AG04449 (cell line): ENCODE measurements at regions not wholly inside any gene's neighbourhood (a gene's known extent, or its start where the extent isn't known, plus 50 kb on each side); places are given as distances from the start of the nearest gene placed in this dataset.

Experiments
- CTCF ChIA-PET: fragments of 350-600 bp; formaldehyde crosslinking; extraction: SDS; loops from one replicate; lab custom pipeline; 2021; ENCODE audit warnings: antibody characterized with exemption; lab: Yijun Ruan, JAX
- POLR2A ChIA-PET: fragments of 400-600, 350-600 bp; formaldehyde crosslinking; extraction: SDS; loops from one replicate; lab custom pipeline; 2020; ENCODE audit warnings: antibody characterized with exemption, inconsistent platforms; lab: Yijun Ruan, JAX
- DNase-seq: peaks from one replicate; pipeline ENCODE4 v3.0.0-alpha.2; 2010; ENCODE audit warnings: low read depth, low spot score
- H3K4me3 ChIP-seq: 2 replicates; pipeline ENCODE4 v1.5.1; 2011; ENCODE audit warnings: low read depth, mild to moderate bottlenecking, control low read depth, low read length
- TF ChIP-seq, protein P1 (sequence below): IDR thresholded peaks from one replicate; pipeline ENCODE4 v1.5.1; 2011; ENCODE audit warnings: mild to moderate bottlenecking, moderate library complexity, low read length, control low read depth, inconsistent platforms; ENCODE audit not compliant: insufficient read depth; ENCODE audit errors: missing control alignments

DNA sequence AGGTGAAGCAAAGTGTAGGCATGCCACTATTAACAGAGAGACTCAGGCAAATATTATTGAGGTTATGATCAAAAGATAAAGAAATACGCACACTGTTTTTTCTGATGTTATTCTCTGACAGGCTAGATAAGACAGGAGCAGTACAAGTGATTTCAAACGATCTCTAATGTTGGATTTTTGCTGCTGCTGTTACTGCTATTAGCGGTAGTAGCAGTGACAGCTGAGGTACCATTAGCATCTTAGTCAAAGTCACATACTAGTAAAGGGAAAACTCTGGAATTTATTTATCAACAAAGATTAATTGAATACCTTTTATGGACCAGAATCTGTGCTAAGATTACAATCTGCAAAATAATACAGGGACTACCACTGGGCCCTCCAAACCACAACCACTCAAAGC is 362.4 kb upstream of the CDH6 start:
- POLR2A ChIA-PET = no interaction called here
- TF ChIP-seq, protein P1, sequence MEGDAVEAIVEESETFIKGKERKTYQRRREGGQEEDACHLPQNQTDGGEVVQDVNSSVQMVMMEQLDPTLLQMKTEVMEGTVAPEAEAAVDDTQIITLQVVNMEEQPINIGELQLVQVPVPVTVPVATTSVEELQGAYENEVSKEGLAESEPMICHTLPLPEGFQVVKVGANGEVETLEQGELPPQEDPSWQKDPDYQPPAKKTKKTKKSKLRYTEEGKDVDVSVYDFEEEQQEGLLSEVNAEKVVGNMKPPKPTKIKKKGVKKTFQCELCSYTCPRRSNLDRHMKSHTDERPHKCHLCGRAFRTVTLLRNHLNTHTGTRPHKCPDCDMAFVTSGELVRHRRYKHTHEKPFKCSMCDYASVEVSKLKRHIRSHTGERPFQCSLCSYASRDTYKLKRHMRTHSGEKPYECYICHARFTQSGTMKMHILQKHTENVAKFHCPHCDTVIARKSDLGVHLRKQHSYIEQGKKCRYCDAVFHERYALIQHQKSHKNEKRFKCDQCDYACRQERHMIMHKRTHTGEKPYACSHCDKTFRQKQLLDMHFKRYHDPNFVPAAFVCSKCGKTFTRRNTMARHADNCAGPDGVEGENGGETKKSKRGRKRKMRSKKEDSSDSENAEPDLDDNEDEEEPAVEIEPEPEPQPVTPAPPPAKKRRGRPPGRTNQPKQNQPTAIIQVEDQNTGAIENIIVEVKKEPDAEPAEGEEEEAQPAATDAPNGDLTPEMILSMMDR = no peak
- CTCF ChIA-PET = no interaction called here
- no peak for DNase-seq
- H3K4me3 ChIP-seq = no peak overlapping the region

DNA sequence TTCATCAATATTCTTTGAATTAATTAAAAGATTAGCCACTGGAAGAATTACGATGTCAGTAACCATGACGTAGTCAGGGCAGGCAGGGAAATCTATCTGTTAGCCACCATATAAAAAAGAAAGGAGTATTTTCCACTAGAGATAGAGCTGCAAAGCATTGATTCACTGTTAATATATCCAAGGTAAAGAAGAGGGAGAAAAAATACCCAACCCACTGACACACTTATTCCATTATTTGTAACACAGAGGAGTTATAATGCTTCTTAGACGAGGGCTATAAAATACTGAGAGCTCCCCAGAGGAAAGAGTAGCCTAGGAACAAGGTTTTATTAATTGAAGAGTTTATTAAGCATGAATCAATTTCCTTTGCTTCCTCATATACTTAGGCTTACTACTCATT is 382.2 kb upstream of the CDH6 start:
- no peak for DNase-seq
- POLR2A ChIA-PET = no interaction called here
- TF ChIP-seq, protein P1 = no peak
- CTCF ChIA-PET = no interaction called here
- no peak overlapping the region for H3K4me3 ChIP-seq

DNA sequence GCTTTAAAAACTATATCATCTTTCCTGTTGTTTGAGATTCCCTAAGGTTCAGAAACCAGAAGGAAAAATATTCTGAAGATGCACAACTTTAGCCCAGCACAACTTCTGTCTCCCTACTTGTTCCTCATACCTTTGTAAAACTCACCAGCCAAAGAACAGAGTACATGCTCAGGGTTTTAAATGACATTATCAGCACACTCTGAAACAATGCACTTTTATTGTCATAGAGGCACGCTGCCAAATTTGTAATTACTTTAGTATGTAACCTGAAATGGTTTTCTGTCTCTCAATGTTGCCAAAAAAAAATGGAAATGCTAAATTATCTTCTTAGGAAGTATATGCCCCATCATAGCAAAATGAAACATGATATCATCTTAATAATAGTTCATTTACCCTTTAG is 383.6 kb upstream of the CDH6 start:
- CTCF ChIA-PET = no interaction called here
- DNase-seq = no peak
- POLR2A ChIA-PET = no interaction called here
- TF ChIP-seq, protein P1 = no peak
- H3K4me3 ChIP-seq = no peak overlapping the region

DNA sequence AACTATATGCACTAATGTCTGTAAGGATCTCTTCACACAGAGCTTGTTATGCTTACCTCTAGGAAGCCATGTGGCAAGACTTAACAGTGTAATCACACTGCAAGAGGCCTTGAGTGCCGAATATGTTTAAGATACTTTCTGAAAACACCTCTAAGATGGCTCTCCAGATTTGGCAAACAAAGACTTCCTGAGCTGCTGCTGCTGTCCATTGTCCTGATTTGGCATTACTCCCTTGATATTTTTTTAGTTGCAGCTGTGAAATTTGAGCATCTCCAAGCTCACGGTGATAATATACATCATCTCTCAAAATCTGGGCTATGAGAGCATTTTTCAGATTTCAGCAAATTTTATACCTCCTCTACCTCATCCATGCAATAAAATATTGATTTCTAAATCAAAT is 384.5 kb upstream of the CDH6 start:
- TF ChIP-seq, protein P1 = no peak
- DNase-seq = no peak
- CTCF ChIA-PET = no interaction called here
- no peak overlapping the region for H3K4me3 ChIP-seq
- POLR2A ChIA-PET = no interaction called here

DNA sequence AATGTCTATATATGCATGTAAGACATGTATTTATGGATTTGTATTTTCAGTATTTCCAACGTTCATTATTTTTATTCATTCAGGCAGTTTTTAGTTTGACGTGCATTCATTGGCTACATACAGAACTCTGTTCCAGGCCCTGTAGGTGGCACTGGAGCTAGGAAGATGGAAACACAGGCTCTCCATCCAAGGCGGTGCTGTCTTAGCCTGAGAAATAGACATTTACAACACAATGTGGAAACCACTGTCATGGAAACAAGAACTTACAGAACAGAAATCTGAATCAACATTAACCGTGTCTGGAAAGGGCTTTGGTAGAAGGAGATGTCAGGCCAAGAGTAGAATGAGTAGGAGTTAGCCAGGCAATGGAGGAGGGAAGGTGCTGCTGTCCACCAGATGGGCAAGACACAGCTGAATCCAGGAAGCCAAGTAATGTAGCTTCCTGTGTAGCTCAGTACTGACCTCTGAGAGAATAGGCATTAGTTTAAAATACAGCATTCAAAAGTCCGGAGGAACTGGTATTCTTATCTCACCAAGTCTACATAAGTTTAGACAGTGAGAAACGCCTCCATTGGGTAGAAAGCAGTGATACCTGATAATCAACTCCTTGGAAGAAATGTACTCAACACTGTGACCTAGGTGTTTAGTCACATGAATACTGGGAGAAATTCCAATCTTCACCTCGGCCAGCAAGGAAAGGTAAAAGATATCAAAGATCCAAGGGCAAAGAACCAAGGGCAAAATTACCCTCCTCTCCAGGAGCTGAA is 388.6 kb upstream of the CDH6 start:
- ChIA-PET POLR2A (no interaction called here), CTCF (interaction anchor here (1.0 kb wide), 1 partner anchor 382 kb away, joined by 3 read pairs; no protein-coding TSS in a partner anchor)
- DNase-seq = no peak
- no peak overlapping the region for H3K4me3 ChIP-seq
- TF ChIP-seq, protein P1 = no peak

DNA sequence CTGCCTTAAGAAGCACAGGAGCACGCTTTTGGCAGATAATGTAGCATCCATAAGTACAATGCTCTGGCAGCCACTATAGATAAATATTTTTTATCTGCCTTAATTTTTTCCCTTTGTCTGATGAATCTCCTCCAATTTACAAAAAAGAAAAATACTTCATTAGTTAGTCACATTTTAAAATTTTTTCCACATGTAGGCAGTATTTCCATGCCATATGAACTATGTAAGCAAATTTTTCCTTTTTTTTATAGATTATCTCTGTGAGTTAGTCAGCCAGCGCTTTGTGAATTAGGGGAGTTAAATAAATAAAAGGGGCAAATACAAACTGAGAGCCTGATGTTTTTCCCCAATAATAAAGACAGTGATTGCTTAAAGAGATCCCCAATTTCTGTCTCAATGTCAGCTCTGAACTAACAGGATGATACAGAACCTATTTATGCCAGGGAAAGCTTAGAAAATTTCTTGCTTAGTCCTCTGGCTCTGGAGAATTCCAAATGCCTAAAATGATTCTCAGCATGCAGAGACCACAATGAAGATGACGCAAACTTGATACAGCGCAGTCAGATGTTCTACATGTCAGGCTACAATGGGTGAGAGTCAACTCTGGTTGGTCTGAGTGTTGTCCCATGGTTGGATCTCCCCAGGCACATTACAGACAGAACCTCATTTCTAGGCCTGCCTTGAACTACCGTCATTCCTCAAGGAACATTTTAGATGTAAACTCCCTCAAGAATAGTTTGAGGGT is 390.4 kb upstream of the CDH6 start:
- CTCF ChIA-PET = no interaction called here
- no peak for DNase-seq
- no peak overlapping the region for H3K4me3 ChIP-seq
- TF ChIP-seq, protein P1 = no peak
- POLR2A ChIA-PET = no interaction called here
